ENCODE measurements at regions not wholly inside any gene's neighbourhood (a gene's known extent, or its start where the extent isn't known, plus 50 kb on each side); places are given as distances from the start of the nearest gene placed in this dataset.

- H3K4me2 ChIP-seq (ENCODE audit: control insufficient read depth, insufficient read depth) = no peak overlapping the region
- SMC1A ChIA-PET (ENCODE audit: uncharacterized antibody, unreplicated experiment) = no interaction called here
- H4K20me1 ChIP-seq (ENCODE audit: control insufficient read depth, insufficient read depth) = no peaks in the 10 kb centered on the region
- POLR2A ChIA-PET = no interaction called here
- FAIRE-seq = no peak
- H3K4me3 ChIP-seq = no peak overlapping the region
- CTCF ChIA-PET = no interaction called here
- DNase-seq (ENCODE audit: low read depth, low spot score) = no peak
- ATAC-seq = no peak
- intact Hi-C loops (cut with micrococcal nuclease; ENCODE audit: unreplicated experiment) (no loop called here), in situ Hi-C loops (cut with MboI) (no loop called here)
- no peaks in the 10 kb centered on the region; the same call in 2 of the 3 replicates for H3K9me3 ChIP-seq (replicated peaks; ENCODE audit: control insufficient read depth, insufficient read depth, low read length)
- H3K36me3 ChIP-seq (ENCODE audit: control insufficient read depth in 2 of 2, insufficient read depth in 2 of 2, low read length in 1 of 2) = no peaks in the 10 kb centered on the region
- no peak overlapping the region for H2AFZ ChIP-seq (ENCODE audit: control insufficient read depth, low read depth, low read length)
- H3K4me1 ChIP-seq (ENCODE audit: control insufficient read depth, insufficient read depth, low read length) = peaks cover 9% of the 10 kb centered on the region
- no peaks in the 10 kb centered on the region for H3K27me3 ChIP-seq (replicated peaks in 1 of 2; ENCODE audit: control insufficient read depth in 2 of 2, insufficient read depth in 2 of 2, low read length in 1 of 2)
- H3K79me2 ChIP-seq (ENCODE audit: control insufficient read depth, insufficient read depth, low read length) = no peaks in the 10 kb centered on the region
- 24% methylated on average over 6 of the region's 6 CpGs for WGBS (ENCODE audit: insufficient coverage, insufficient replicate concordance, low lambda C conversion rate, missing lambda C conversion rate)
- BruUV-seq (replicated peaks) = no TSS peak
- H3K27ac ChIP-seq (ENCODE audit: control insufficient read depth, insufficient read depth) = no peak overlapping the region
- RAD21 ChIA-PET (ENCODE audit: unreplicated experiment) = no interaction called here
- H3K9ac ChIP-seq (ENCODE audit: control insufficient read depth, insufficient read depth, low read length) = no peak overlapping the region
- TF ChIP-seq BCLAF1 (IDR thresholded peaks at IDR 0.05) (no peak), STAT1 (conservative IDR thresholded peaks at IDR 0.05) (no peak), NBN (IDR thresholded peaks at IDR 0.05) (no peak), RAD21 (IDR thresholded peaks at IDR 0.05; ENCODE audit: insufficient read depth, low read depth, low read length) (no peak), E2F4 (IDR thresholded peaks at IDR 0.05; ENCODE audit: low read depth, low read length) (no peak), ATF3 (IDR thresholded peaks at IDR 0.05; ENCODE audit: borderline replicate concordance, extremely low read depth, low read depth, low read length) (no peak), PBX3 (IDR thresholded peaks at IDR 0.05; ENCODE audit: insufficient replicate concordance, low read depth, low read length) (no peak), BACH1 (IDR thresholded peaks at IDR 0.05; ENCODE audit: borderline replicate concordance) (no peak), ZNF24 (IDR thresholded peaks at IDR 0.05) (no peak), PAX8 (IDR thresholded peaks at IDR 0.05) (no peak), SIX5 (IDR thresholded peaks at IDR 0.05; ENCODE audit: low read depth, low read length, severe bottlenecking) (no peak), GABPA (IDR thresholded peaks at IDR 0.05; ENCODE audit: low read depth) (no peak), EGR1 (IDR thresholded peaks at IDR 0.05; ENCODE audit: borderline replicate concordance in 1 of 2, low read depth in 2 of 2, low read length in 2 of 2) (no peak), ATF7 (IDR thresholded peaks at IDR 0.05; ENCODE audit: low read depth) (no peak), PML (IDR thresholded peaks at IDR 0.05; ENCODE audit: low read length) (no peak), USF1 (IDR thresholded peaks at IDR 0.05; ENCODE audit: borderline replicate concordance, extremely low read length, insufficient read depth, low read depth, low read length) (no peak), ZNF384 (IDR thresholded peaks at IDR 0.05; ENCODE audit: borderline replicate concordance, low read depth, low read length) (no peak)
Measured at GRCh38 chrX:40272776-40273175, 175.0 kb upstream of the BCOR start.
